Activated CD4-positive, alpha-beta T cell treated with anti-CD3 and anti-CD28 coated beads, Interleukin-2, amount 10 ng/mL, durations not matched to agents 24 days and 14 days (primary cell): ENCODE measurements at regions not wholly inside any gene's neighbourhood (a gene's known extent, or its start where the extent isn't known, plus 50 kb on each side); places are given as distances from the start of the nearest gene placed in this dataset.
"Not testable (repeated sequence)": the region's sequence is repeated elsewhere in the genome, so short reads cannot be mapped to it uniquely, and the experiment has no call there.

ENCODE experiments used
- DNase-seq: peaks from one replicate; pipeline ENCODE4 v3.0.0; 2022
- H3K27ac Mint-ChIP-seq: one replicate; pipeline ENCODE4 v1.8.0; 2022; ENCODE audit warnings: mild to moderate bottlenecking, mixed read lengths
- H3K27me3 Mint-ChIP-seq: one replicate; pipeline ENCODE4 v1.8.0; 2022; ENCODE audit warnings: mixed read lengths
- H3K36me3 Mint-ChIP-seq: one replicate; pipeline ENCODE4 v1.8.0; 2022; ENCODE audit warnings: low read depth, mild to moderate bottlenecking, mixed read lengths
- H3K4me1 Mint-ChIP-seq: one replicate; pipeline ENCODE4 v1.8.0; 2021; ENCODE audit warnings: mixed read lengths
- H3K4me3 Mint-ChIP-seq: one replicate; pipeline ENCODE4 v1.8.0; 2022; ENCODE audit warnings: mild to moderate bottlenecking, moderate library complexity, mixed read lengths
- H3K9me3 Mint-ChIP-seq: one replicate; pipeline ENCODE4 v1.8.0; 2021; ENCODE audit warnings: mixed read lengths
- intact Hi-C: fragments of 100-400 bp; cut with micrococcal nuclease; formaldehyde crosslinking; loops from one replicate; pipeline ENCODE4 v1.15.1; 2023

DNA sequence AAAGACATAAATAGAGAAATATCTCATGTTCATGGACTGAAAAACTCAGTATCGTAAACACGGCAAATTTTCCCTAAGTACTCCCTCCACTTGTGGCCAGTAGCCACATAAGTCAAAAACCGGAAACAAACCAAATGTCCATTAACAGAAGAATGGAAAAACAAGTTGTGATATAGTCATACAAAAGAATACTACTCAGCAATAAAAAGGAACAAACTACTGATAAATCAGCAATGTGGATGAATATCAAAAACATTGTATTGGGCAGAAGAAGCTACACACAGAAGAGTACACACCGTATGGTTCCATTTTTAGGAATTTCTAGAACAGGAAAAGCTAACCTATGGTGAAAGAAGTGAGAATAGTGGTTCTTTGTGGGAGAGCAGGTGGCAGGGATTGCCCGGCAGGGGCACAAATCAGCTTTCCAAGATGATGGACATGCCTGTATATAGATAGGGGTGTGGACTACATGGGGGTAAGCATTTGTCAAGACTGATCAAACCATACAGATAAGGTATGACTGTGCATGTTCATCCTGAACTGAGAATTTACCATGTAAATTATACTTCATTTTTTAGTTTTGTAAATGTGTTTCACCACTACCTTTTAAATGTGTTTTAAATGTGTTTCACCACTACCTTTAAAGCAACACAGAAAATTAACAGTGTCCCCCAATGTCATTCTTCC is 172.8 kb upstream of the CDH5 start:
- DNase-seq = no peak
- H3K9me3 Mint-ChIP-seq = no peaks in the 10 kb centered on the region
- no peak overlapping the region for H3K27ac Mint-ChIP-seq
- no peaks in the 10 kb centered on the region for H3K4me1 Mint-ChIP-seq
- intact Hi-C loops = no loop called here
- no peaks in the 10 kb centered on the region for H3K36me3 Mint-ChIP-seq
- H3K27me3 Mint-ChIP-seq = peaks cover 5% of the 10 kb centered on the region
- no peak overlapping the region for H3K4me3 Mint-ChIP-seq

DNA sequence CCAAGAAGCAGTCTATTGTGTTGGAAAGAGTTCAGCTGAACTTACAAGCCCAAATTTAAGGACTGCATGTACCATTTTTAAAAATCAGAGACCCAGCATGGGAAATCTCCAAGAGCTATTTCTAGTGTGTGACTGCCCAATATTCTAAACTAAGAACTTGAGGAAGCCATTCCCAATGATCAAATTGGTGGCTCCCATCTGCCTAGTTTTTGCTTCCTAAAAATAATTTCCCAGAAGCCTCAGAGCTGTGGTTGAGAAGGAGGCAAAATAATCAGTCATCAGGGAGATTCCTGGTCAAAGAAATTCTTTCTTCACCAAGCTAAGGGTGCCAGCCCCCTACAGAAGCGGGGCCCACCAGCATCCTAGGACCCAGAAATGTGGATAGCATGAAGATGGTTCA is 176.1 kb upstream of the CDH5 start:
- Mint-ChIP-seq H3K36me3 (no peaks in the 10 kb centered on the region), H3K27me3 (peaks cover 7% of the 10 kb centered on the region), H3K4me3 (no peak overlapping the region), H3K9me3 (no peaks in the 10 kb centered on the region), H3K27ac (no peak overlapping the region), H3K4me1 (no peaks in the 10 kb centered on the region)
- DNase-seq = no peak
- intact Hi-C loops = no loop called here

- no peak for DNase-seq
- H3K27me3 Mint-ChIP-seq = peaks cover 7% of the 10 kb centered on the region
- H3K27ac Mint-ChIP-seq = no peak overlapping the region
- no peak overlapping the region for H3K4me3 Mint-ChIP-seq
- intact Hi-C loops = no loop called here
- H3K36me3 Mint-ChIP-seq = no peaks in the 10 kb centered on the region
- H3K9me3 Mint-ChIP-seq = no peaks in the 10 kb centered on the region
- H3K4me1 Mint-ChIP-seq = no peaks in the 10 kb centered on the region
Measured at GRCh38 chr16:66189951-66190350, 176.5 kb upstream of the CDH5 start.

GRCh38 chr16:66188917-66189725 is 177.4 kb upstream of the CDH5 start:
- Mint-ChIP-seq H3K4me1 (no peaks in the 10 kb centered on the region), H3K27ac (no peak overlapping the region), H3K4me3 (no peak overlapping the region), H3K9me3 (no peaks in the 10 kb centered on the region), H3K36me3 (no peaks in the 10 kb centered on the region), H3K27me3 (peaks cover 8% of the 10 kb centered on the region)
- DNase-seq = no peak
- intact Hi-C loops = no loop called here

- intact Hi-C loops = no loop called here
- DNase-seq = no peak
- H3K27me3 Mint-ChIP-seq = peaks cover 8% of the 10 kb centered on the region
- H3K27ac Mint-ChIP-seq = no peak overlapping the region
- no peak overlapping the region for H3K4me3 Mint-ChIP-seq
- no peaks in the 10 kb centered on the region for H3K4me1 Mint-ChIP-seq
- H3K9me3 Mint-ChIP-seq = no peaks in the 10 kb centered on the region
- no peaks in the 10 kb centered on the region for H3K36me3 Mint-ChIP-seq
Measured at GRCh38 chr16:66186251-66186785, 180.2 kb upstream of the CDH5 start.

DNA sequence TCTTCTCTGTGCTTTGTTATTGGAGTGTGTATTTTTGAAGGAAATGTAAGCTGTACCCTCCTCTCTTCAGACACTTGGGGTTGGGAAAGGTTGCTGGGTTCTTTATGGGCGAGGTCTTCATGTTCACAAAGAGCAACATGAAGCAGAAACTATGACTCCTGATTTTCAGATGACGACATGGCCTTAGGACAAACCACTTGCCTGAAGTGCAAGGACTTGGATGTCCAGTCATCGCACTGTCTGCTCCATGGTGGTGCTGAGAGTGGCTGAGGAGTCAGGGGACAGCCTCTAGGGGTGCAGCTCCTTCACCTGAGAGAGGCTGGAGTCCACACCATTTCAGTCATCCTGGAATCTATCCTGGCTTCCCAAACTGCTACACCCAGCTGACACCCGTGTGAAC is 183.9 kb upstream of the CDH5 start:
- no peak for DNase-seq
- Mint-ChIP-seq H3K9me3 (peaks cover 5% of the 10 kb centered on the region), H3K36me3 (no peaks in the 10 kb centered on the region), H3K27ac (no peak overlapping the region), H3K4me1 (no peaks in the 10 kb centered on the region), H3K27me3 (peaks cover 8% of the 10 kb centered on the region), H3K4me3 (no peak overlapping the region)
- intact Hi-C loops = no loop called here

DNA sequence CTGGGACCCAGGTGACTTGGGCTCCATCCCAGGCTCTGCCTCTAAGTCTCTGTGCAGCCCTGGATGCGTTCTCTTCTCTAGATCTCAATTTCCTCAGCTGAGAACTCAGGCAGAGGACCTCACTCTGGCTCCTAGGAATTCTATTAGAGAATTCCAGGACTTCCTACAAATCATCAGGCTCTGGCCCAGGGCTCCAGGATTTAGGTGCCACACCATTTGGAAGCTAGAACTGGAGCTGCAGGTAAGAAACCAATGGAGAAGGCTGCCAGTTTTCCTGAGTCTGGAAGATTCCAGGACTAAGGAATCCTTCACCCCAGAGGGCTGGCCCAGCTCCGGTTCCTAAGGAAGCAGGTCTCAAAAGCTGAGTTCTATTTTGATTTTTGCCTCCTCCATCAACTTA is 189.8 kb upstream of the CDH5 start:
- no peaks in the 10 kb centered on the region for H3K4me1 Mint-ChIP-seq
- H3K4me3 Mint-ChIP-seq = no peak overlapping the region
- no peak overlapping the region for H3K27ac Mint-ChIP-seq
- H3K27me3 Mint-ChIP-seq = no peaks in the 10 kb centered on the region
- peaks cover 5% of the 10 kb centered on the region for H3K9me3 Mint-ChIP-seq
- no peak for DNase-seq
- intact Hi-C loops = no loop called here
- H3K36me3 Mint-ChIP-seq = no peaks in the 10 kb centered on the region

DNA sequence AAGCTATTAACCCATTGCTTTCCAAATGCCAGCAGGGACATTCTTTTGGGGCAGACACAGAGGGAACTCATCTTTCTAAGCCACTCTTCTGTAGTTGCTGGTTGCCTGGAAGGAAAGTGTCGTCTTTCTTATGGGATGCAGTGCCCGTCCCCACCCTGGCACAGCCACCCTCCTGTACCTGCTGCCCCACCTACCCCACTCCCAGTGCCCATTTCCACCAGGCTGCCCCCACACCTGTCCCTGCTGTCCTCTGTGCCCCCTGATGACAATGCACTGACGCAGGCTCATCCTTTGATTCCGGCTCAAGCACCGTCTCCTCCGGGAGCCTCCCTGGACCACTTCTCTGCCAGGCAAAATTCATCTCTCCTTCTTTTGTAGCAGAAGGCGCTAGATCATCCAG is 190.4 kb upstream of the CDH5 start:
- no peak overlapping the region for H3K27ac Mint-ChIP-seq
- H3K36me3 Mint-ChIP-seq = no peaks in the 10 kb centered on the region
- no peaks in the 10 kb centered on the region for H3K27me3 Mint-ChIP-seq
- intact Hi-C loops = no loop called here
- H3K9me3 Mint-ChIP-seq = peaks cover 5% of the 10 kb centered on the region
- H3K4me3 Mint-ChIP-seq = no peak overlapping the region
- H3K4me1 Mint-ChIP-seq = no peaks in the 10 kb centered on the region
- DNase-seq = no peak

GRCh38 chr16:66175636-66176035 is 190.9 kb upstream of the CDH5 start:
- DNase-seq = no peak
- intact Hi-C loops = no loop called here
- H3K4me1 Mint-ChIP-seq = no peaks in the 10 kb centered on the region
- H3K36me3 Mint-ChIP-seq = no peaks in the 10 kb centered on the region
- no peak overlapping the region for H3K4me3 Mint-ChIP-seq
- H3K9me3 Mint-ChIP-seq = peaks cover 5% of the 10 kb centered on the region
- H3K27me3 Mint-ChIP-seq = no peaks in the 10 kb centered on the region
- H3K27ac Mint-ChIP-seq = no peak overlapping the region

GRCh38 chr16:66175058-66175457 is 191.4 kb upstream of the CDH5 start:
- no peak overlapping the region for H3K4me3 Mint-ChIP-seq
- H3K4me1 Mint-ChIP-seq = no peaks in the 10 kb centered on the region
- peaks cover 1% of the 10 kb centered on the region for H3K9me3 Mint-ChIP-seq
- no peaks in the 10 kb centered on the region for H3K27me3 Mint-ChIP-seq
- intact Hi-C loops = no loop called here
- no peaks in the 10 kb centered on the region for H3K36me3 Mint-ChIP-seq
- no peak overlapping the region for H3K27ac Mint-ChIP-seq
- DNase-seq = no peak

GRCh38 chr16:66173796-66174195 is 192.7 kb upstream of the CDH5 start:
- H3K4me1 Mint-ChIP-seq, H3K27ac Mint-ChIP-seq, DNase-seq, H3K27me3 Mint-ChIP-seq, H3K4me3 Mint-ChIP-seq, intact Hi-C loops, H3K36me3 Mint-ChIP-seq, H3K9me3 Mint-ChIP-seq: not testable (repeated sequence)

DNA sequence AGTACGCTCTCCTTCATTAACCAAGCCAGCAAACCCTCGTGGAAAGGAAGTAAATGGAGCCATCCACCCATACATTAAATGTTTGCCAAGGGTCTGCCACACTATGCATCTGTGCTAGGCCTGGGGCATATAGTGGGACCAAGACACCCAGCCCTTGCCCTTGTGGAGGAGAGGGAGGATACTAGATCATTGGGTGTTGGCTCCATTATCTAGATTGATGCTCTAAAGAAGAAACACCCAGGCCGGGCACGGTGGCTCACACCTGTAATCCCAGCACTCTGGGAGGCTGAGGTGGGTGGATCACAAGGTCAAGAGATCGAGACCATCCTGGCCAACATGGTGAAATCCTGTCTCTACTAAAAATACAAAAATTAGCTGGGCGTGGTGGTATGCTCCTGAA is 193.3 kb upstream of the CDH5 start:
- H3K4me3 Mint-ChIP-seq, H3K4me1 Mint-ChIP-seq, H3K9me3 Mint-ChIP-seq, DNase-seq, H3K27ac Mint-ChIP-seq, intact Hi-C loops, H3K36me3 Mint-ChIP-seq, H3K27me3 Mint-ChIP-seq: not testable (repeated sequence)

DNA sequence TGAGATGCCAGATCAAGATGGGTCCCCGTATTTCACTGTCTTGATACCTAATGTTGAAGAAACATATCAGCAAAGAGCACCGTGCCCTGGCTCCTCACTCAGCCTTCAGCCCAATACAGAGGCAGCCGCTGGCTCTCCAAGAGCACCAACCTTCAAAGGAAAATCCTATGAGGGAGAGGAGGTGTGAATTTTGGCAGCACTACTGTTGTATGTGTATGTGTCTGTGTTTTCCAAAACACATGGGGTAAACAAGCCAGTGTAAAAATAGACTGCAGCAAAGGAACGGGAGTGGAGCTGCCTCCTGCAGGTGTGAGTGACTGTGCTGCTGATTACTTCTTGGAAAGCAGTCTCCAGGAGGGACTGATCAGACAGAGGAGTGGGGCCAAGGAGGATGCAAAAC is 194.0 kb upstream of the CDH5 start:
- Mint-ChIP-seq H3K36me3 (no peaks in the 10 kb centered on the region), H3K27ac (no peak overlapping the region), H3K4me3 (no peak overlapping the region), H3K4me1 (no peaks in the 10 kb centered on the region), H3K27me3 (peaks cover 2% of the 10 kb centered on the region), H3K9me3 (no peaks in the 10 kb centered on the region)
- DNase-seq = no peak
- intact Hi-C loops = no loop called here

DNA sequence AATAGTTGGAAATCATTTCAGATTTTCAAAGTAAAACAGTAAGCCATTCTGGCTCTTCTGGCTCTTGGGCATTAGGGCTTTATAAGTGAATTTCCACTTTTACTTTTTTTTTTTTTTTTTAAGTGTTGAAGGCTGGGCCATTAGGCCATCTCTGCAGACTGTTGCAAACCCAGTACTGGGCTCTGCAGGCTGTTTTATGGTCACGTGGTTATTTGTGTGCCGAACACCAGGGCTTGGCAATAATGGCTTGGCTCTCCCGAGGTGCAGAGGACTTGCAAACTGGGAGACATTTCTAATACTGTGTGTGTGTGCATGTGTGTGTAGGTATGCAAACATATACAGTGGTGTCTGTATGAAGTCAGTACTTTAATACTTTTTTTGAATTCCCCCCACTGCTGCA is 194.9 kb upstream of the CDH5 start:
- Mint-ChIP-seq H3K27me3 (peaks cover 2% of the 10 kb centered on the region), H3K4me1 (no peaks in the 10 kb centered on the region), H3K27ac (no peak overlapping the region), H3K4me3 (no peak overlapping the region), H3K36me3 (no peaks in the 10 kb centered on the region), H3K9me3 (no peaks in the 10 kb centered on the region)
- no peak for DNase-seq
- intact Hi-C loops = no loop called here
